ENCODE measurements at regions not wholly inside any gene's neighbourhood (a gene's known extent, or its start where the extent isn't known, plus 50 kb on each side); places are given as distances from the start of the nearest gene placed in this dataset.
A peak's percentile ranks its signal among the peaks of the same experiment; 100 is the strongest.

DNA sequence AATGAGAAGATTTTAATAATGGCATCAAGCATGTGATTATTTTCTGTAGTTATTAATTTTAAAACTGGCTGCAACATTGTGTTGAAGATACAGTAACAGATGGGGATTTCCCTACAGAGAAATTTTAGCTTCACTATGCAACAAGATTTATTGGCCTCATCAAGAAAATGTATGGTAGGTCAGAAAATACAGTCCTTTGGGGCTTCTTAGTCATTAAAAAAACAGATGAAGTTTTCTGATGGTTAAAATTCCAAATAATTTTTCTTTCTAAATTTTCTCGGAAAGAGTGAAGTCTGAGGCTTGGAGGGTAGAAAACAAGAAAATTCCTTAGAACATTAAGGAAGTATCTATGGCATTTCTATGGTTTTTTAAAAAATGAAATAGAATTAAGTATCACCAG is 1790.8 kb upstream of the PCDH20 start:
- DNase-seq (ENCODE audit: low read depth) = no peak

DNA sequence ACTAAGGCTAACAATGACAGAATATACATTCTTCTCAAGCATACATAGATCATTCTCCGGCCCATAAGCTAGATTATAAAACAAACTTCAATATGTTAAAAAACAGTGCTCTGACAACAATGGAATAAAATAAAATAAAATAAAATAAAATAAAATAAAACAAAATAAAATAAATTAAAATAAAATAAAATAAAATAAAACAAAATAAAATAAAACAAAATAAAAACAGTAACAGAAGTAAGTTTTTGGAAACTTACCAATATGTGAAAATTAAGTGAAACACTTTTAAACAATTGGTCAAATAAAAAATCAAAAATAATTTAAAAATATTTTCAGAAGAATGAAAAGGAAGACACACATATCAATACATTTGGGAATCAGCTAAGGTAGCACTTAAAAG is 1785.8 kb upstream of the PCDH20 start:
- DNase-seq (ENCODE audit: low read depth) = no peak

- no peak for DNase-seq (ENCODE audit: low read depth)
These were observed 1783.9 kb upstream of the PCDH20 start for GRCh38 chr13:63199508-63199907.

GRCh38 chr13:63198071-63198470 is 1782.4 kb upstream of the PCDH20 start:
- no peak for DNase-seq (ENCODE audit: low read depth)

GRCh38 chr13:63195726-63196125 is 1780.1 kb upstream of the PCDH20 start:
- no peak for DNase-seq (ENCODE audit: low read depth)

GRCh38 chr13:63190742-63191141 is 1775.1 kb upstream of the PCDH20 start:
- peak; percentile 6 for DNase-seq (ENCODE audit: low read depth)

- no peak for DNase-seq (ENCODE audit: low read depth)
These were observed 1774.6 kb upstream of the PCDH20 start for GRCh38 chr13:63190219-63190618.

GRCh38 chr13:63189712-63190111 is 1774.1 kb upstream of the PCDH20 start:
- no peak for DNase-seq (ENCODE audit: low read depth)

DNA sequence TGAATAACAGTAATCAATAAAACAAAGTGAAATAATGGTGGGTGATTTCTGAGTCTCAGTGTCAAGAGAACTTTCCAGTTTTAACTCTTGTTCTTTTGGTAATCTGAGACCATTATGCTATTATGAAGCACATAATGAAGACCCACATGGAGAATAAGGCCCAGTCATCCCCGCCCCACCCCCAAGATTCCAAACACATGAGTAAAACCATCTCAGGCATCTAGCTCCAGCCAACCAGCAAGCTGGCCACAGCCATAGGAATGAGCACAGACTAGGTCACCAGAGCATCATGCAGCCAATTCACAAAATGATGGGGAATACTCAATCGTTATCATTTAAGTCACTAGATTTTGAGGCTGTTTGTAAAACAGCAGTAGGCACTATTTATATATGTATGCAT is 1769.0 kb upstream of the PCDH20 start:
- peak; percentile 24 for DNase-seq (ENCODE audit: low read depth)

- no peak for DNase-seq (ENCODE audit: low read depth)
These were observed 1759.9 kb upstream of the PCDH20 start for GRCh38 chr13:63175536-63175935.

GRCh38 chr13:63167699-63168337 is 1752.2 kb upstream of the PCDH20 start:
- DNase-seq (ENCODE audit: low read depth) = no peak

GRCh38 chr13:63166345-63166744 is 1750.7 kb upstream of the PCDH20 start:
- no peak for DNase-seq (ENCODE audit: low read depth)

- no peak for DNase-seq (ENCODE audit: low read depth)
These were observed 1748.3 kb upstream of the PCDH20 start for GRCh38 chr13:63163903-63164302.

DNA sequence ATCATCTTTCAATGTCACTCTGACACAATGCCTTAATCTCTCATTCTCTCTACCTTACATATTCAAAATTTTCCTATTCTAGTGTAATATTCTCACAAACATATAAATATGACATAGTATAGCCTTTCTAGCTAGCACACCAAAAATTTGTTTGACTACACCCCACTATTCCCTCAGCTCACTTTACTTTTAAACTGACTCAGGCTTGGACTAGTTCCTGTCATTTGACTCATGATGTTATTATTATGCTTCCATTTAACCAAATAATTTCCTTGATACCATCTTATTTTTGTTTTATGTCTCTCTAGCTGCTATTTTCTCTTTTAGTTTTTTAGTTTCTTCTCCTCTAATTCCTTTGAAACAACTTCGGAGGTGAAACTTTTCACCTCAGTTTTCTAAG is 1745.6 kb upstream of the PCDH20 start:
- no peak for DNase-seq (ENCODE audit: low read depth)

- no peak for DNase-seq (ENCODE audit: low read depth)
These were observed 1741.2 kb upstream of the PCDH20 start for GRCh38 chr13:63156816-63157215.

DNA sequence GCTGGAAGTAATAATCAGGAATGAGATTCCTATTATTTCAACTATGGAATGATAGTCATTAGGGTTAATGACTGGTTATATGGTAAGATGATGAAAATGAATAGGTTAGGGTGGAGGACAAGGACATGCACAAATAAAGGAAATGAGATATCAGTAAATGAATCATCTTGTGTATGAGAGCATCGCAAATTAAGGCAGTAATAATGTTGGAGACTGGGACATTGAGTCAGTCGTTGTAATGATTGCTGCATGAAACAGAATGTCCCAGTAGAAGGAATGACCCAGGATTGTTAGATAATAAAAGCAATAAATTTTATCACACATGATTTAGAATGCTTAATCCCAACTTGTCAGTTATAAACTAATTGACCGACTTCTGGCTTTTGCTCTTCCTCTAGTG is 1733.7 kb upstream of the PCDH20 start:
- no peak for DNase-seq (ENCODE audit: low read depth)

GRCh38 chr13:63139277-63139676 is 1723.6 kb upstream of the PCDH20 start:
- no peak for DNase-seq (ENCODE audit: low read depth)

GRCh38 chr13:63129995-63130394 is 1714.3 kb upstream of the PCDH20 start:
- DNase-seq (ENCODE audit: low read depth) = no peak

DNA sequence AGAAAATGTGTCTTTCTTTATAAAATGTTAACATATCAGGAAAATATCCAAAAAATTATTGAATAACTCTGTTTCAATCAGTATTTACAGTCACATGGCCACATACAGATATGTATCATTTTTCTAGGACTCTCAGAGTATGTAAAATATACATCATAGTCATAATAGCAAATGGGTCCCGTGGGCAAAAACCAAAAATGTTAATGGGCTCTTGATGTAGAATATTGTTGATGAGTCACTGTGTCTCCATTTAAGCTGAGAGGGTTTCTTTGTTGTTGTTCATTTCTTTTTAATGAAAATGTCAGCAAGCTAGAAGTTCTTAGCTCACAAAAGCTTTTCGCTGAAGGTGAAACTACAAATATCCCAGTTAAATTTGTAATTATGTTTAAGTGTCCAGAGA is 1713.1 kb upstream of the PCDH20 start:
- no peak for DNase-seq (ENCODE audit: low read depth)

GRCh38 chr13:63124863-63125262 is 1709.2 kb upstream of the PCDH20 start:
- no peak for DNase-seq (ENCODE audit: low read depth)

DNA sequence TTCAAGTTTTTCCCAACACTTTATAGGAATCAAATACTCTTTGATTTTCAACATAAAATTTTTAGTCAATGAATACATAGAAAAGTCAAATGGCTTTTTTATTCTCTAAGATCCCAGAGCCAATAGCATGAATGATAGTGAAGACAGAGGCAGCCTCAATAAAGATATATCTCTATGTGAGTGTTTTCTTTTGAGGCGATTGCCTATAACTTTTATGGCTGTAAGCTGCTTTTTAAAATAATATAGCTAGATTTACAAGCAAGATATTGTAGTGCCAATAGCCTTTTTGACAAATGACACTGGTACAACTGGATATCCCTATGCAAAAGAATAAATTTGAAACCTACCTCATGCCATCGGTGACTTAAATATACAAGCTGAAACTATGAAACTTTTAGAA is 1705.2 kb upstream of the PCDH20 start:
- DNase-seq (ENCODE audit: low read depth) = no peak

DNA sequence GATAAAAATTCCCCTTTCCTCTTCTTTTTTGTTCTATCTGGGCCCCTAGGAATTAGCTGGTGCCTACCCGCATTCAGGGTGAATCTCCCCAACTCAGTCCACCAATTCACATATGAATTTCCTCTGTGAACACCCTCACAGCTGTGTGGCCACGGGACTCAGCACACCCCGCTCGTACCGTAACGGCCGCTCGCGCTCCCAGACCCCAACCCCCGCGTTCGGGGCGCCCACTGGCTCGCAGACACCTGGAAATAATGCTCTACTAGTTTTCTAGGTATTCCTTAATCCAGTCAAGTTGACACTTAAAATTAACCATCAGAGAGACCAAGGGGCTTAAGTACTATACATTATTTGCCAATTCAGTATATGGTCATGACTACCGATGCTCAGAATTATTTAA is 1702.1 kb upstream of the PCDH20 start:
- DNase-seq (ENCODE audit: low read depth) = no peak

DNA sequence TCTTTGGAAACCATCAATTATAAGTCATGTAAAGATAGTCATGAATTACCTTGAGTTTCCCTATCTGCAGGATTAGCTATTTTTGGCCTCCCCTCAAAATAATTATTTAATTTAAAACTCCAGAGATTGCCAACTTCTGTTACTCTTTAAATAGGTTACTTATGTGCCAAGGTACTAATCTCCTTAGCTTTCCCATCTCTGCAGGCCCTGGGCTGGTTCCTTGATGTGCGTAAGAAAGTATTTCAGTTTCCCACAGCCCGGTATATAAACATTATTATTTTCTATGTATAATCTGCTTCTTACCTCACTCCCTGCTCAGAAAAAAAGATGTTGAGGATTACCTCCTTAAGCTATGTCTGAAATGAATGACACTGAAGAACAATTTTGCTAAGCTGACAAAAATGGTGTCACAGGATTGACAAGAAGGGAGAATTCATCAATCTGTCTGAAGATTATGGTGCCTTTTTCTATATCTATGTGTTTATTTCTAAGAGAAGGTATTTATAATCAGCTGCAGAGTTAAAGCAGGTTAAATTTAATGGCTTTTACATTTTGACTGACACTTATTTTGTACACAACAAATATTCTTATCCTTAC is 1697.2 kb upstream of the PCDH20 start:
- DNase-seq (ENCODE audit: low read depth) = no peak

- no peak for DNase-seq (ENCODE audit: low read depth)
These were observed 1694.8 kb upstream of the PCDH20 start for GRCh38 chr13:63110466-63110865.
